PC-9 (cell line): ENCODE measurements at regions not wholly inside any gene's neighbourhood (a gene's known extent, or its start where the extent isn't known, plus 50 kb on each side); places are given as distances from the start of the nearest gene placed in this dataset.

Source experiments
- BruUV-seq: library from RNA; stranded (reverse); fragments of 400-500 nt; replicated peaks from 2 replicates; lab custom pipeline; 2021; lab: Mats Ljungman, UMichigan
- CTCF ChIA-PET: fragments of 300-600 bp; sonication (Branson Sonifier 250); formaldehyde crosslinking; loops from one replicate; lab custom pipeline; 2022; ENCODE audit warnings: antibody characterized with exemption; lab: Charles Lee
- POLR2A ChIA-PET: fragments of 300-600 bp; sonication (Branson Sonifier 250); formaldehyde crosslinking; loops from one replicate; lab custom pipeline; 2022; ENCODE audit warnings: antibody characterized with exemption; ENCODE audit not compliant: unreplicated experiment; lab: Charles Lee
- DNase-seq, 2 experiments: peaks; one replicate each; pipeline versions ENCODE4 v3.0.0 to v3.0.0-alpha.2; 2015 to 2022; ENCODE audit warnings: mixed read lengths in 1 of 2
- H2AFZ ChIP-seq: fragments of 200-600 bp; sonication (generic); 2 replicates; pipeline ENCODE4 v1.8.1; 2017; ENCODE audit warnings: antibody characterized with exemption
- H3F3A ChIP-seq: fragments of 200-600 bp; sonication (generic); 2 replicates; pipeline ENCODE4 v1.8.1; 2017; ENCODE audit warnings: antibody characterized with exemption, mild to moderate bottlenecking, low read depth; ENCODE audit not compliant: insufficient read depth
- H3K27ac ChIP-seq: fragments of 200-600 bp; sonication (generic); 2 replicates; pipeline ENCODE4 v1.6.1; 2016; ENCODE audit warnings: mixed run types
- H3K27me3 ChIP-seq: fragments of 200-600 bp; sonication (generic); 2 replicates; pipeline ENCODE4 v1.6.1; 2016; ENCODE audit warnings: low read depth, mixed run types; ENCODE audit not compliant: insufficient read depth
- H3K36me3 ChIP-seq: fragments of 200-600 bp; sonication (generic); 2 replicates; pipeline ENCODE4 v1.6.1; 2016; ENCODE audit warnings: low read depth, mixed run types
- H3K4me1 ChIP-seq: fragments of 200-600 bp; sonication (generic); replicated peaks from 2 replicates; pipeline ENCODE4 v1.6.1; 2016; ENCODE audit warnings: mixed run types; ENCODE audit not compliant: insufficient read depth
- H3K4me2 ChIP-seq: fragments of 200-600 bp; sonication (generic); 2 replicates; pipeline ENCODE4 v1.6.1; 2017; ENCODE audit warnings: mixed run types
- H3K4me3 ChIP-seq: fragments of 200-600 bp; sonication (generic); 2 replicates; pipeline ENCODE4 v1.6.1; 2016; ENCODE audit warnings: mixed run types
- H3K79me2 ChIP-seq: fragments of 200-600 bp; sonication (generic); 2 replicates; pipeline ENCODE4 v1.6.1; 2017; ENCODE audit warnings: low read depth, mixed run types
- H3K9me2 ChIP-seq: fragments of 200-600 bp; sonication (generic); 2 replicates; pipeline ENCODE4 v1.8.1; 2017; ENCODE audit warnings: mild to moderate bottlenecking; ENCODE audit not compliant: insufficient read depth
- H3K9me3 ChIP-seq: fragments of 200-600 bp; sonication (generic); 2 replicates; pipeline ENCODE4 v1.8.1; 2016; ENCODE audit warnings: low read depth; ENCODE audit not compliant: insufficient read depth
- H4K20me1 ChIP-seq: fragments of 200-600 bp; sonication (generic); 2 replicates; pipeline ENCODE4 v1.8.1; 2017; ENCODE audit not compliant: insufficient read depth
- CTCF ChIP-seq: fragments of 200-600 bp; sonication (generic); conservative IDR thresholded peaks from 2 replicates; pipeline ENCODE4 v1.6.1; 2017; ENCODE audit warnings: mixed run types, antibody characterized with exemption, mild to moderate bottlenecking, moderate library complexity
- EZH2 ChIP-seq: fragments of 200-600 bp; sonication (generic); IDR thresholded peaks from 2 replicates; pipeline ENCODE4 v1.8.0; 2017; ENCODE audit warnings: antibody characterized with exemption, low read depth
- intact Hi-C: fragments of 100-400 bp; cut with micrococcal nuclease; formaldehyde crosslinking; loops from one replicate; pipeline ENCODE4 v1.10.0; 2022; ENCODE audit not compliant: unreplicated experiment

DNA sequence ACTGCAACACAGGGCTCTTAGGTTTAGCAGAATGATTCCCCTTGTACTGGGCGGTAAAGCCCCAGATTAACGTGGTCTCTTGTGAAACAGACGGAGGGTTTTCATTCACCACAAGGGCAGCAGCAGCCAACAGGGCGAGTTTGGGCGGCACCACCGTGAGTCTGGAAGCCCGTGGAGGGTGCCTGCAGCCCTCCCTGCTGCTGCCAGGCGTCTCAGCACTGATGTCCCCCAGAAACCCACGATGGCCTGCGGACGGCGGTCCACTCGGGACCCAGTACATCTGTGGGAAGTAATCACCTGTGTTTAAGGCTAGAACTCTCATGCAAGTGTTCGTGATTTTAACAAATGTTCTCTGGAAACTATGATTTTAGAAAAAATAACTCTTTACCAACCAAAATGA, 67.8 kb downstream of the IRX2 start:
- TF ChIP-seq EZH2 (no peak), CTCF (no peak)
- ChIA-PET POLR2A (no interaction called here), CTCF (no interaction called here)
- Histone ChIP-seq H3K4me1 (no peaks in the 10 kb centered on the region), H3K36me3 (no peaks in the 10 kb centered on the region), H3K9me3 (no peaks in the 10 kb centered on the region), H3K9me2 (0 out of 2 replicates have a peak, but pooled peaks cover 5% of the 10 kb centered on the region), H3K27ac (no peak overlapping the region), H4K20me1 (no peaks in the 10 kb centered on the region), H3F3A (no peaks in the 10 kb centered on the region), H3K79me2 (no peaks in the 10 kb centered on the region), H2AFZ (no peak overlapping the region), H3K4me2 (no peak overlapping the region), H3K4me3 (no peak overlapping the region), H3K27me3 (peaks cover 100% of the 10 kb centered on the region)
- no TSS peak for BruUV-seq
- no peak for DNase-seq
- intact Hi-C loops = no loop called here

GRCh38 chr5:2681476-2681875, 70.0 kb downstream of the IRX2 start:
- Histone ChIP-seq H4K20me1 (no peaks in the 10 kb centered on the region), H3K9me3 (0 out of 2 replicates have a peak, but pooled peaks cover 3% of the 10 kb centered on the region), H3K4me1 (no peaks in the 10 kb centered on the region), H3F3A (no peaks in the 10 kb centered on the region), H2AFZ (no peak overlapping the region), H3K4me3 (no peak overlapping the region), H3K36me3 (no peaks in the 10 kb centered on the region), H3K27ac (no peak overlapping the region), H3K9me2 (peaks cover 5% of the 10 kb centered on the region; the same call in 1 of the 2 replicates), H3K27me3 (peaks cover 91% of the 10 kb centered on the region), H3K79me2 (no peaks in the 10 kb centered on the region), H3K4me2 (no peak overlapping the region)
- ChIA-PET POLR2A (no interaction called here), CTCF (no interaction called here)
- no peak for DNase-seq
- intact Hi-C loops = no loop called here
- BruUV-seq = no TSS peak
- TF ChIP-seq CTCF = no peak
- TF ChIP-seq EZH2 = no peak

GRCh38 chr5:2680979-2681378, 70.5 kb downstream of the IRX2 start:
- H3K36me3 ChIP-seq = no peaks in the 10 kb centered on the region
- no TSS peak for BruUV-seq
- no peak for DNase-seq

More at GRCh38 chr5:2680979-2681378, 70.5 kb downstream of the IRX2 start:
- Histone ChIP-seq H3K4me1 (no peaks in the 10 kb centered on the region), H3K79me2 (no peaks in the 10 kb centered on the region), H3K9me2 (peaks cover 5% of the 10 kb centered on the region; the same call in 1 of the 2 replicates), H3K9me3 (0 out of 2 replicates have a peak, but pooled peaks cover 3% of the 10 kb centered on the region), H3K4me2 (no peak overlapping the region), H3K27me3 (peaks cover 91% of the 10 kb centered on the region), H3F3A (no peaks in the 10 kb centered on the region), H4K20me1 (no peaks in the 10 kb centered on the region), H3K4me3 (no peak overlapping the region), H2AFZ (no peak overlapping the region), H3K27ac (no peak overlapping the region)
- TF ChIP-seq CTCF (no peak), EZH2 (no peak)
- intact Hi-C loops = no loop called here
- POLR2A ChIA-PET = no interaction called here
- CTCF ChIA-PET = no interaction called here
